Keratinocyte (primary cell): ENCODE measurements at regions not wholly inside any gene's neighbourhood (a gene's known extent, or its start where the extent isn't known, plus 50 kb on each side); places are given as distances from the start of the nearest gene placed in this dataset.

Experiments
- DNase-seq: peaks from one replicate; pipeline ENCODE4 v3.0.0-alpha.2; 2011; ENCODE audit warnings: low read depth, missing footprints, low spot score
- FAIRE-seq: peaks from 2 replicates; lab custom pipeline; 2011; peaks lifted over from hg19 to GRCh38; lab: Jason Lieb, UNC
- H2AFZ ChIP-seq: 2 replicates; pipeline ENCODE4 v1.6.0; 2012; ENCODE audit warnings: low read length, control low read depth, inconsistent platforms; ENCODE audit not compliant: control insufficient read depth
- H3K27ac ChIP-seq: 2 replicates; pipeline ENCODE4 v1.5.1; 2011; ENCODE audit warnings: low read length; ENCODE audit not compliant: control insufficient read depth, insufficient read depth
- H3K27me3 ChIP-seq: 3 replicates; pipeline ENCODE4 v1.6.0; 2011; ENCODE audit warnings: low read length; ENCODE audit not compliant: control insufficient read depth, insufficient read depth; ENCODE audit errors: extremely low read depth
- H3K36me3 ChIP-seq, 2 experiments: 2 replicates in 1 of 2; 3 replicates in 1 of 2; pipeline ENCODE4 v1.5.1; 2011; ENCODE audit warnings: low read length in 2 of 2, mild to moderate bottlenecking in 1 of 2; ENCODE audit not compliant: control insufficient read depth in 2 of 2, insufficient read depth in 2 of 2; ENCODE audit errors: extremely low read depth in 1 of 2
- H3K4me1 ChIP-seq: 3 replicates; pipeline ENCODE4 v1.5.1; 2011; ENCODE audit warnings: low read length; ENCODE audit not compliant: control insufficient read depth, insufficient read depth; ENCODE audit errors: extremely low read depth
- H3K4me2 ChIP-seq: 3 replicates; pipeline ENCODE4 v1.6.0; 2011; ENCODE audit warnings: low read depth, low read length; ENCODE audit not compliant: control insufficient read depth, insufficient read depth; ENCODE audit errors: extremely low read depth
- H3K4me3 ChIP-seq, 3 experiments: fragments of 200-600 bp in 1 of 3; sonication (generic) in 1 of 3; 2 replicates in 2 of 3; 3 replicates in 1 of 3; pipeline ENCODE4 v1.5.1; 2011 to 2016; ENCODE audit warnings: low read length in 3 of 3, mild to moderate bottlenecking in 3 of 3, control low read depth in 2 of 3, inconsistent platforms in 1 of 3, low read depth in 1 of 3, mixed read lengths in 1 of 3, mixed run types in 1 of 3, moderate library complexity in 1 of 3; ENCODE audit not compliant: control insufficient read depth in 2 of 3, insufficient read depth in 2 of 3; ENCODE audit errors: extremely low read depth in 1 of 3
- H3K79me2 ChIP-seq: 2 replicates; pipeline ENCODE4 v1.6.0; 2012; ENCODE audit warnings: low read length; ENCODE audit not compliant: control insufficient read depth, insufficient read depth
- H3K9ac ChIP-seq: 3 replicates; pipeline ENCODE4 v1.6.0; 2011; ENCODE audit warnings: low read length; ENCODE audit not compliant: control insufficient read depth, insufficient read depth; ENCODE audit errors: extremely low read depth
- H3K9me1 ChIP-seq: 3 replicates; pipeline ENCODE4 v1.6.0; 2011; ENCODE audit warnings: low read length; ENCODE audit not compliant: control insufficient read depth, insufficient read depth; ENCODE audit errors: extremely low read depth
- H3K9me3 ChIP-seq: 2 replicates; pipeline ENCODE4 v1.5.1; 2012; ENCODE audit warnings: low read depth, low read length; ENCODE audit not compliant: control insufficient read depth
- H4K20me1 ChIP-seq: 3 replicates; pipeline ENCODE4 v1.6.0; 2011; ENCODE audit warnings: low read length; ENCODE audit not compliant: control insufficient read depth, insufficient read depth; ENCODE audit errors: extremely low read depth
- CTCF ChIP-seq, 3 experiments: IDR thresholded peaks in 1 of 3; conservative IDR thresholded peaks in 1 of 3; optimal IDR thresholded peaks in 1 of 3; 2 replicates in 2 of 3; 3 replicates in 1 of 3; pipeline versions ENCODE3 to v1.5.1; 2011; ENCODE audit warnings: low read length in 3 of 3, mild to moderate bottlenecking in 3 of 3, moderate library complexity in 2 of 3, control low read depth in 1 of 3, inconsistent platforms in 1 of 3; ENCODE audit not compliant: insufficient read depth in 2 of 3; ENCODE audit errors: extremely low read depth in 1 of 3
- EZH2 ChIP-seq: IDR thresholded peaks from one replicate; pipeline ENCODE4 v1.6.1; 2012; ENCODE audit warnings: inconsistent platforms, mild to moderate bottlenecking, low read length, moderate library complexity
- dilution Hi-C: fragments of 300-500 bp; cut with MboI; formaldehyde crosslinking; loops from one replicate; pipeline ENCODE4 v1.7.0; 2020; ENCODE audit warnings: low sequenced_read_pairs; ENCODE audit not compliant: extremely low pct_ligation_motif_present

- Histone ChIP-seq H3K79me2 (no peaks in the 10 kb centered on the region), H3K4me1 (peaks cover 13% of the 10 kb centered on the region), H3K9me1 (no peaks in the 10 kb centered on the region), H3K36me3 (no peaks in the 10 kb centered on the region), H3K27ac (no peak overlapping the region), H3K9ac (no peak overlapping the region), H3K27me3 (peaks cover 4% of the 10 kb centered on the region), H3K4me3 (no peak overlapping the region), H4K20me1 (no peaks in the 10 kb centered on the region), H2AFZ (no peak overlapping the region), H3K4me2 (no peak overlapping the region), H3K9me3 (no peaks in the 10 kb centered on the region)
- TF ChIP-seq EZH2 (no peak), CTCF (optimal IDR thresholded peaks at IDR 0.05 in 1 of 3, IDR thresholded peaks at IDR 0.05 in 1 of 3, conservative IDR thresholded peaks at IDR 0.05 in 1 of 3; ENCODE audit: extremely low read depth in 1 of 3, insufficient read depth in 2 of 3, low read length in 3 of 3) (no peak)
- no peak for FAIRE-seq
- DNase-seq: no peak
- dilution Hi-C loops: no loop called here
Observed at GRCh38 chr6:169864148-169865020, 113.0 kb downstream of the ERMARD start.

DNA sequence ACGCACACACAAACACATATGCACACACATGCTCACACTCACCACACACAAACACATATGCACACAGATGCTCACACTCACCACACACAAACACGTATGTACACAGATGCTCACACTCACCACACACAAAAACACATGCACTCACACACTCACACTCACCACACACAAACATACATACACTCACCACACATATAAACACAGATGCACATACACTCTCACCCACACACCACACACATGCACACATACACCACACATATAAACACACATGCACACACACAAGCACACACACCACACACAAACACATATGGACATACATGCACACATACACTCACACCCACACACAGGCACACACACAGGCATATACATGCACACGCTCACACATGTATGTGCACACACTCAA lies 112.3 kb downstream of the ERMARD start:
- no peaks in the 10 kb centered on the region for H3K9me3 ChIP-seq
- no peaks in the 10 kb centered on the region for H3K36me3 ChIP-seq
- dilution Hi-C loops: no loop called here
- no peak overlapping the region for H3K4me3 ChIP-seq
- H3K4me2 ChIP-seq: no peak overlapping the region
- no peak overlapping the region for H2AFZ ChIP-seq
- FAIRE-seq (no peak), DNase-seq (no peak)
- H3K9me1 ChIP-seq: no peaks in the 10 kb centered on the region
- peaks cover 20% of the 10 kb centered on the region for H3K4me1 ChIP-seq
- no peaks in the 10 kb centered on the region for H3K79me2 ChIP-seq
- no peak for TF ChIP-seq CTCF (optimal IDR thresholded peaks at IDR 0.05 in 1 of 3, IDR thresholded peaks at IDR 0.05 in 1 of 3, conservative IDR thresholded peaks at IDR 0.05 in 1 of 3; ENCODE audit: extremely low read depth in 1 of 3, insufficient read depth in 2 of 3, low read length in 3 of 3)
- no peak for TF ChIP-seq EZH2
- peaks cover 4% of the 10 kb centered on the region for H3K27me3 ChIP-seq
- H3K9ac ChIP-seq: no peak overlapping the region
- H3K27ac ChIP-seq: no peak overlapping the region
- H4K20me1 ChIP-seq: no peaks in the 10 kb centered on the region
